BJ (cell line): ENCODE measurements at regions not wholly inside any gene's neighbourhood (a gene's known extent, or its start where the extent isn't known, plus 50 kb on each side); places are given as distances from the start of the nearest gene placed in this dataset.

Source experiments
- CTCF ChIA-PET: fragments of 350-600 bp; formaldehyde crosslinking; extraction: SDS; loops from one replicate; lab custom pipeline; 2021; ENCODE audit warnings: antibody characterized with exemption, inconsistent platforms; lab: Yijun Ruan, JAX
- POLR2A ChIA-PET: fragments of 300-600 bp; sonication (Branson Sonifier 250); formaldehyde crosslinking; extraction: SDS; loops from one replicate; lab custom pipeline; 2021; ENCODE audit warnings: antibody characterized with exemption; lab: Charles Lee
- DNase-seq: peaks from one replicate; pipeline ENCODE4 v3.0.0-alpha.2; 2011; ENCODE audit warnings: low read depth
- H3K27me3 ChIP-seq: 2 replicates; pipeline ENCODE4 v1.6.0; 2011; ENCODE audit warnings: low read length; ENCODE audit not compliant: control insufficient read depth, insufficient read depth
- H3K36me3 ChIP-seq: 2 replicates; pipeline ENCODE4 v1.5.1; 2011; ENCODE audit warnings: low read length; ENCODE audit not compliant: control insufficient read depth, insufficient read depth
- H3K4me3 ChIP-seq: 2 replicates; pipeline ENCODE4 v1.5.1; 2011; ENCODE audit warnings: low read depth, mild to moderate bottlenecking, control low read depth, low read length
- TF ChIP-seq, protein P1 (sequence below): IDR thresholded peaks from 2 replicates; pipeline ENCODE4 v1.5.1; 2011; ENCODE audit warnings: low read depth, mild to moderate bottlenecking, control low read depth, inconsistent platforms, low read length, moderate library complexity; ENCODE audit not compliant: insufficient read depth

DNA sequence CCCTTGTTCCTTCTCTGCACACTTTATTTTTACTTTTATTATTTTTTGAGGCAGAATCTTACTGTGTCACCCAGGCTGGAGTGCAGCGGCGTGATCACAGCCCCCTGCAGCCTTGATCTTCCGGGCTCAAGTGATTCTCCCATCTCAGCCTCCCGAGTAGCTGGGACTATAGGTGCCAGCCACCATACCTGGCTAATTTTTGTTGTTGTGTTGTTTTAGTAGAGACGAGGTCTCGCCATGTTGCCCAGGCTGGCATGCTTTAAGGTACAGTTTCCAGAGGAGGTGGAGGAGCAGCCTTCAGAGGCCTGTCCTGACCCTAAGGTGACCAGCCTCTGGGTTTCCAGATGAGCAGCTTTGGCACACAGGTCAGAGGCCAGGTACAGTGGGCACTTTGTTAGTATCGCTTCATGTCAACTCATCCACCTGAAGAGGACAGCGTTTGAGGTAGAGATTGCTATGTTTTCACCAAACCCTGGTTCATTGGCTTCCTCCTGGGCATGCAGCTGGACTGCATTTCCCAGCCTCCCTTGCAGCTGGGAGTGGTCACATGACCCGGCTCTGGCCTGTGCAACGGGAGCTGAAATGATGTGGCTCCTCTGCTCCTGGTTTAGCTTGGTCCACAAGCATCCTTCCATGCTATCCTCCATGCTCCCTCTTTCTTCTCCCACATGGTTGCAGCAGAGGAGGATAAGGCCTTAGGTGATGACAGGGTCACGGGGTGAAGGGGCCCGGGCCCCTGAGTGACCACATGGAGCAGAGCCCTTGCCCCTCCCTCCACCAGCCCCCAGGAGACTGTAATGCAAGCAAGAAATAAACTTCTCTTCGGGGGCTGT lies 139.3 kb upstream of the IER5L start:
- CTCF ChIA-PET: interaction anchor here (0.6 to 4.5 kb wide), 5 partner anchors 18 to 220 kb away, joined by 3 to 18 read pairs (median 3); no protein-coding TSS in a partner anchor
- DNase-seq: no peak
- no peak overlapping the region for H3K4me3 ChIP-seq
- TF ChIP-seq, protein P1, sequence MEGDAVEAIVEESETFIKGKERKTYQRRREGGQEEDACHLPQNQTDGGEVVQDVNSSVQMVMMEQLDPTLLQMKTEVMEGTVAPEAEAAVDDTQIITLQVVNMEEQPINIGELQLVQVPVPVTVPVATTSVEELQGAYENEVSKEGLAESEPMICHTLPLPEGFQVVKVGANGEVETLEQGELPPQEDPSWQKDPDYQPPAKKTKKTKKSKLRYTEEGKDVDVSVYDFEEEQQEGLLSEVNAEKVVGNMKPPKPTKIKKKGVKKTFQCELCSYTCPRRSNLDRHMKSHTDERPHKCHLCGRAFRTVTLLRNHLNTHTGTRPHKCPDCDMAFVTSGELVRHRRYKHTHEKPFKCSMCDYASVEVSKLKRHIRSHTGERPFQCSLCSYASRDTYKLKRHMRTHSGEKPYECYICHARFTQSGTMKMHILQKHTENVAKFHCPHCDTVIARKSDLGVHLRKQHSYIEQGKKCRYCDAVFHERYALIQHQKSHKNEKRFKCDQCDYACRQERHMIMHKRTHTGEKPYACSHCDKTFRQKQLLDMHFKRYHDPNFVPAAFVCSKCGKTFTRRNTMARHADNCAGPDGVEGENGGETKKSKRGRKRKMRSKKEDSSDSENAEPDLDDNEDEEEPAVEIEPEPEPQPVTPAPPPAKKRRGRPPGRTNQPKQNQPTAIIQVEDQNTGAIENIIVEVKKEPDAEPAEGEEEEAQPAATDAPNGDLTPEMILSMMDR: no peak
- H3K27me3 ChIP-seq: no peaks in the 10 kb centered on the region
- POLR2A ChIA-PET: no interaction called here
- H3K36me3 ChIP-seq: no peaks in the 10 kb centered on the region

DNA sequence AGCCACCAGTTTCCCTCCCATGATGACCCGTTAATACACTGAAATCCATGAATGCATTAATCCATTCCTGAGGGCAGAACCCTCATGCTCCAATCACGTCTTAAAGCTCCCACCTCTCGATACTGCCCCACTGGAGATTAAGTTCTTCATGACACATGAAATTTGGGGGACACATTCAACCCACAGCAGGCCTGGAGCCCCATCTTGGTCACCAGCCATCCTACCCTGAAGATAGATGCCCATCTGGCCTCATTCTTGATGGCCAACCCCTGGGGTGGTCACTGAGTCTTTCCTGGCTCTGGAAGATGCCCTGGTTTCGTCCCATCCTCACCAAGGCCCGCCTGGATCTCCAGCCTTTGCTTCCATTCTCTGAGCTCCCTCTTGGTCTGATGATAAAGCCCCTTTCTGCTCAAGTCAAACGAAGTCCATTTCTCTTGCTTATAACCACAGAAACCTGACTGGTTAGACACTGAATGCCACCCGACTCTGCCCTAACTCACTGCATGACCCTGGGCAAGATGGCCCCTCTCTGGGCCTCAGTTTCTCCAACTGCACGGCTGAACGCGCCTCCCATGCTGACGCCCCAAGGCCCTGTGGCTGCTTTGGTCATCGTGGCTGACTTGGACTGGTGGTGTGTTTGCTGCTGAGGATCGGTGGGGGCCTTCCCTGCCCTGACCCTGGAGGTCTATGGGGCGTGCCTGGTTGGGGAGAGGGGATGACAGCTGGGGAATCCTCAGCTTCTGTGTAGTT lies 138.4 kb upstream of the IER5L start:
- no peaks in the 10 kb centered on the region for H3K27me3 ChIP-seq
- ChIA-PET POLR2A (no interaction called here), CTCF (interaction anchor here (0.8 to 4.5 kb wide), 4 partner anchors 18 to 293 kb away, joined by 3 to 18 read pairs (median 3); no protein-coding TSS in a partner anchor)
- TF ChIP-seq, protein P1: no peak
- no peak for DNase-seq
- H3K36me3 ChIP-seq: no peaks in the 10 kb centered on the region
- H3K4me3 ChIP-seq: no peak overlapping the region

DNA sequence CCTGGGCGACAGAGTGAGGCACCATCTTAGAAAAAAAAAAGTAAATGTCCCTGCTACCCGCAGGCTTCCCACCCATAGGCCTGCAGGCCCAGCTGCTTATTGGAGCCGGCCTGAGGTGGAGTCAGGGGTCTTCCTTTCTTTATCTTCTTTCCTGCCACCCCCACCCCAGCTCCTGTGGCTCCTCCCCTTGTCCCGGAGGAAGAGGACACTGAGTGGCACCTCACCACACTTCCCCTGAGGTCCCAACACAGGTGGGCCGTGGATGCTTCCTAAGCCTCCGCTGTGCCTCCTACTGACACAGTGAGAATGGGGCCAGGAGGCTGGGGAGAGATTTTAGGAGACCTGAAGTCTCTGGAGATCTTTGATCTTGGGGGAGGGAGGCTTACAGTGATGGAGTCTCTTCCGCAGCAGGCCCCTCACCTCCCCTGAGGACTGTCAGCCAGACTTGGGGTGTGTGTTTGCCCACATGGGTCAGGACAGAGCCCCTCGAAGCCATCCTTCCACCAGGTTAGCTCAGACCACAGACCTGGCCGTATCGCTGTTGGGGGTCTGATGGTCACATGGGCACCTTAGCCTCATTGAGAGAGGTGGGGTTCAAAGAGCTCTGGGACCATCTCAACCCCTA lies 135.4 kb upstream of the IER5L start:
- Histone ChIP-seq H3K36me3 (no peaks in the 10 kb centered on the region), H3K27me3 (0 out of 2 replicates have a peak, but pooled peaks cover 1% of the 10 kb centered on the region), H3K4me3 (no peak overlapping the region)
- no peak for DNase-seq
- CTCF ChIA-PET: interaction anchor here (0.7 kb wide), 1 partner anchor 9 kb away, joined by 3 read pairs; no protein-coding TSS in a partner anchor
- TF ChIP-seq, protein P1: no peak
- POLR2A ChIA-PET: no interaction called here

DNA sequence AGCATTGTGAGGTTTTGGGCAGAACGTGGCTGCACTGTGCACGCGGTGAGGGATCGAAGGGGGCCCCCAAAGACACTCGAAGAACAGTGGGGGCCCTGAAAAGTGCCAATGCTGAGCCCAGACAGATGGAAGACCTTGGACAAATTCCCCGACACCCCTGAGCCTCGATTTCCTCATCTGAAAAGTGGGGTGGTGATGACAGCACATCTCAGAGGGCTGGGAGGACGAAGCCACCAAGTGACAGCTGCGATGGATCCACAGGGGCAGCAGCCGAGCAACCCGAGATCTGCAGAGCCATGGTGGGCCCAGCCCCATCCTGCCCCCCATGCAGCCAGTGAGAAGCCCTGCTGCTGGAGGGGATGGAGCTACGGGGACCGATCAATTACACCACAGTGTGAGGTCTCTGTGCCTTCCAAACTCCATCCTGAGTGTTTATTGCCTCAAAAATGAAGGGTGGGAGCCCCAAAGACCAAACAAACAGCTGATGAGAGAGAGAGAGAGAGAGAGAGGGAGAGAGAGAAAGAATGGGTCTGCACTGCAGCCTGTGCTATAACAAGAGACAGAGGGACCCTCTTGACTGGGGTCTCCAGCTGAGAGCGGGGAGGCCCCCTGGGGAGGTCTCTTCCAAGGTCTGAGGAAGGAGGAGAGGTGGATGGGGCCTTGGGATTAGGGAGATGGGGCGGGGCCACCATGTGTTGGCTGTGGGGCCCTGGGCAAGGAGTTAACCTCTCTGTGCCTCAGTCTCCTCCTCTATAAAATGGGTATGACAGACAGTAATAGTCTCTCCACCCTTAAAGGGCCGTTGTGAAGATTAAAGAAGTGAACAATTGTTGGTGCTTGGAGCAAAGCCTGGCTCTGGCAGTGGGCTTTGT lies 134.4 kb upstream of the IER5L start:
- no peak overlapping the region for H3K4me3 ChIP-seq
- POLR2A ChIA-PET: no interaction called here
- TF ChIP-seq, protein P1: no peak
- CTCF ChIA-PET: interaction anchor here (0.7 kb wide), 1 partner anchor 8 kb away, joined by 3 read pairs; no protein-coding TSS in a partner anchor
- no peaks in the 10 kb centered on the region for H3K36me3 ChIP-seq
- no peak for DNase-seq
- 0 out of 2 replicates have a peak, but pooled peaks cover 1% of the 10 kb centered on the region for H3K27me3 ChIP-seq
